SK-N-SH (cell line): ENCODE measurements at regions not wholly inside any gene's neighbourhood (a gene's known extent, or its start where the extent isn't known, plus 50 kb on each side); places are given as distances from the start of the nearest gene placed in this dataset.

ENCODE experiments used
- CTCF ChIA-PET: fragments of 300-600, 350-600 bp; formaldehyde crosslinking; extraction: SDS; loops from one replicate; lab custom pipeline; 2021; lab: Yijun Ruan, JAX
- POLR2A ChIA-PET: fragments of 350-600 bp; sonication (Branson Sonifier 250); formaldehyde crosslinking; extraction: SDS; loops from one replicate; lab custom pipeline; 2020; ENCODE audit warnings: antibody characterized with exemption, inconsistent platforms; lab: Yijun Ruan, JAX
- DNase-seq: peaks from one replicate; pipeline ENCODE4 v3.0.0; 2012
- H2AFZ ChIP-seq: fragments of 200-600 bp; sonication (generic); 2 replicates; pipeline ENCODE4 v1.8.1; 2016; ENCODE audit warnings: antibody characterized with exemption, mild to moderate bottlenecking, low read depth
- H3F3A ChIP-seq: fragments of 200-600 bp; sonication (generic); replicated peaks from 2 replicates; pipeline ENCODE3; 2016; ENCODE audit warnings: antibody characterized with exemption, mild to moderate bottlenecking; ENCODE audit not compliant: insufficient read depth
- H3K27ac ChIP-seq, 2 experiments: fragments of 200-500 bp in 1 of 2; fragments of 200-600 bp in 1 of 2; sonication (Bioruptor generic) in 1 of 2; sonication (generic), shearing (Covaris generic) in 1 of 2; 2 replicates each; pipeline versions ENCODE4 v1.5.1 to v1.6.1; 2014 to 2016; ENCODE audit warnings: low read depth in 2 of 2, inconsistent platforms in 1 of 2, low read length in 1 of 2, mild to moderate bottlenecking in 1 of 2, mixed read lengths in 1 of 2
- H3K27me3 ChIP-seq: fragments of 200-600 bp; sonication (generic), shearing (Covaris generic); 2 replicates; pipeline ENCODE4 v1.6.1; 2016; ENCODE audit warnings: mixed run types; ENCODE audit not compliant: insufficient read depth
- H3K36me3 ChIP-seq, 2 experiments: fragments of 200-500 bp in 1 of 2; fragments of 200-600 bp in 1 of 2; sonication (Bioruptor generic) in 1 of 2; sonication (generic) in 1 of 2; replicated peaks in 1 of 2; 2 replicates each; pipeline versions ENCODE3 to v1.5.1; 2014 to 2016; ENCODE audit warnings: low read length in 1 of 2, mild to moderate bottlenecking in 1 of 2; ENCODE audit not compliant: insufficient read depth in 2 of 2, control insufficient read depth in 1 of 2
- H3K4me1 ChIP-seq, 2 experiments: fragments of 200-500 bp in 1 of 2; fragments of 200-600 bp in 1 of 2; sonication (Bioruptor generic) in 1 of 2; sonication (generic), shearing (Covaris generic) in 1 of 2; 2 replicates each; pipeline versions ENCODE4 v1.5.1 to v1.6.1; 2014 to 2016; ENCODE audit warnings: low read depth in 1 of 2, low read length in 1 of 2, mixed run types in 1 of 2; ENCODE audit not compliant: insufficient read depth in 2 of 2, control insufficient read depth in 1 of 2
- H3K4me2 ChIP-seq: fragments of 200-600 bp; sonication (generic), shearing (Covaris generic); 2 replicates; pipeline ENCODE4 v1.6.1; 2017; ENCODE audit warnings: mixed run types
- H3K4me3 ChIP-seq, 2 experiments: fragments of 200-500 bp in 1 of 2; fragments of 200-600 bp in 1 of 2; sonication (Bioruptor generic) in 1 of 2; sonication (generic), shearing (Covaris generic) in 1 of 2; 2 replicates each; pipeline versions ENCODE4 v1.5.1 to v1.8.1; 2014 to 2016; ENCODE audit warnings: low read depth in 2 of 2, inconsistent platforms in 1 of 2, low read length in 1 of 2, mild to moderate bottlenecking in 1 of 2, mixed read lengths in 1 of 2, moderate library complexity in 1 of 2
- H3K79me2 ChIP-seq: fragments of 200-600 bp; sonication (generic); 2 replicates; pipeline ENCODE4 v1.8.1; 2017; ENCODE audit warnings: mild to moderate bottlenecking; ENCODE audit not compliant: insufficient read depth
- H3K9ac ChIP-seq: fragments of 200-600 bp; sonication (generic); 2 replicates; pipeline ENCODE4 v1.6.1; 2017; ENCODE audit warnings: mixed run types
- H3K9me2 ChIP-seq: fragments of 200-600 bp; sonication (generic); 2 replicates; pipeline ENCODE4 v1.6.1; 2017; ENCODE audit warnings: mixed run types
- H3K9me3 ChIP-seq: fragments of 200-600 bp; sonication (generic); 2 replicates; pipeline ENCODE4 v1.6.1; 2017; ENCODE audit warnings: mixed run types, mild to moderate bottlenecking, moderate library complexity
- H4K20me1 ChIP-seq: fragments of 200-600 bp; sonication (generic); 2 replicates; pipeline ENCODE4 v1.6.1; 2017; ENCODE audit warnings: mild to moderate bottlenecking, mixed run types; ENCODE audit not compliant: insufficient read depth
- EP300 ChIP-seq, 2 experiments: IDR thresholded peaks; 2 replicates each; pipeline versions ENCODE4 v1.4.0 to v1.6.1; 2012; ENCODE audit warnings: borderline replicate concordance in 1 of 2, low read depth in 1 of 2, low read length in 1 of 2
- EZH2phosphoT487 ChIP-seq: fragments of 200-600 bp; sonication (generic); IDR thresholded peaks from 2 replicates; pipeline ENCODE4 v1.6.1; 2017; ENCODE audit warnings: low read depth, mixed run types, mild to moderate bottlenecking, antibody characterized with exemption, moderate library complexity, borderline replicate concordance
- GABPA ChIP-seq: IDR thresholded peaks from 2 replicates; pipeline ENCODE4 v1.4.0; 2012; ENCODE audit warnings: low read depth, mild to moderate bottlenecking
- IRF3 ChIP-seq: fragments of 150-350 bp; IDR thresholded peaks from 2 replicates; pipeline ENCODE4 v1.6.1; 2016; ENCODE audit warnings: mild to moderate bottlenecking, low read depth, low read length
- MAX ChIP-seq: IDR thresholded peaks from 2 replicates; pipeline ENCODE4 v1.4.0; 2012; ENCODE audit warnings: low read depth
- MEF2A ChIP-seq: IDR thresholded peaks from 2 replicates; pipeline ENCODE4 v1.4.0; 2012; ENCODE audit warnings: low read depth, borderline replicate concordance
- MXI1 ChIP-seq: IDR thresholded peaks from 2 replicates; pipeline ENCODE4 v1.6.1; 2012; ENCODE audit warnings: mild to moderate bottlenecking, low read depth, low read length, improper control_type of control experiment
- RCOR1 ChIP-seq: fragments of 150-350 bp; IDR thresholded peaks from 2 replicates; pipeline ENCODE4 v1.6.1; 2017; ENCODE audit warnings: antibody characterized with exemption, low read length
- RFX5 ChIP-seq: IDR thresholded peaks from 2 replicates; pipeline ENCODE4 v1.6.1; 2012; ENCODE audit warnings: mild to moderate bottlenecking, improper control_type of control experiment, low read length
- SMC3 ChIP-seq: IDR thresholded peaks from 2 replicates; pipeline ENCODE4 v1.6.1; 2012; ENCODE audit warnings: low read depth, low read length, improper control_type of control experiment
- TCF12 ChIP-seq: IDR thresholded peaks from 2 replicates; pipeline ENCODE4 v1.4.0; 2012
- USF1 ChIP-seq: IDR thresholded peaks from 2 replicates; pipeline ENCODE4 v1.4.0; 2012; ENCODE audit warnings: low read depth, borderline replicate concordance
- USF2 ChIP-seq: fragments of 150-350 bp; IDR thresholded peaks from 2 replicates; pipeline ENCODE4 v1.6.1; 2017; ENCODE audit warnings: antibody characterized with exemption, low read length, low read depth, borderline replicate concordance
- YY1 ChIP-seq: IDR thresholded peaks from 2 replicates; pipeline ENCODE4 v1.4.0; 2012; ENCODE audit warnings: low read depth, mild to moderate bottlenecking
- ZBTB33 ChIP-seq: IDR thresholded peaks from 2 replicates; pipeline ENCODE4 v1.4.0; 2012; ENCODE audit warnings: low read depth, borderline replicate concordance
- WGBS: methylation state at CpG from one replicate; pipeline ENCODE4 v1.1.6; 2017; ENCODE audit warnings: low lambda C conversion rate; 5-methylcytosine and 5-hydroxymethylcytosine counted together

GRCh38 chrX:9368262-9368661 is 96.6 kb upstream of the TBL1X start:
- 23% methylated on average over 4 of the region's 6 CpGs for WGBS
- no peak overlapping the region for H3K4me3 ChIP-seq
- no peak overlapping the region for H3K9ac ChIP-seq
- H3K4me1 ChIP-seq, result no peaks in the 10 kb centered on the region
- no peaks in the 10 kb centered on the region for H3F3A ChIP-seq
- ChIA-PET POLR2A (no interaction called here), CTCF (no interaction called here)
- H3K27ac ChIP-seq, result no peak overlapping the region
- H3K9me3 ChIP-seq, result no peaks in the 10 kb centered on the region
- H3K9me2 ChIP-seq, result no peaks in the 10 kb centered on the region
- no peaks in the 10 kb centered on the region for H3K36me3 ChIP-seq
- H3K27me3 ChIP-seq, result no peaks in the 10 kb centered on the region
- H3K4me2 ChIP-seq, result no peak overlapping the region
- no peaks in the 10 kb centered on the region for H4K20me1 ChIP-seq
- DNase-seq, result no peak
- no peak overlapping the region for H2AFZ ChIP-seq
- TF ChIP-seq MEF2A (no peak), MXI1 (no peak), YY1 (no peak), RFX5 (no peak), SMC3 (no peak), GABPA (no peak), TCF12 (no peak), RCOR1 (no peak), USF1 (no peak), EZH2phosphoT487 (no peak), MAX (no peak), ZBTB33 (no peak), USF2 (no peak), EP300 (IDR thresholded peaks at IDR 0.05; ENCODE audit: borderline replicate concordance in 1 of 2, low read depth in 1 of 2, low read length in 1 of 2) (no peak), IRF3 (no peak)
- no peaks in the 10 kb centered on the region for H3K79me2 ChIP-seq
